Stimulated activated CD8-positive, alpha-beta memory T cell treated with anti-CD3 and anti-CD28 coated beads, Interleukin-15, amount 100 ng/mL, for 48 hours (primary cell): ENCODE measurements at regions not wholly inside any gene's neighbourhood (a gene's known extent, or its start where the extent isn't known, plus 50 kb on each side); places are given as distances from the start of the nearest gene placed in this dataset.

Experiments used
- DNase-seq, 2 donors: peaks; one replicate each; pipeline ENCODE4 v3.0.0-alpha.2; 2020; ENCODE audit warnings: low read depth in 2 of 2

- no peak for DNase-seq
Observed at GRCh38 chr10:123557366-123558108, 108.6 kb upstream of the GPR26 start.

- DNase-seq = no peak
Observed at GRCh38 chr10:123558651-123559050, 107.5 kb upstream of the GPR26 start.

GRCh38 chr10:123559066-123559822 is 106.9 kb upstream of the GPR26 start:
- peak; percentile 16 to 35 for DNase-seq

- no peak for DNase-seq
Observed at GRCh38 chr10:123559823-123560092, 106.4 kb upstream of the GPR26 start.

GRCh38 chr10:123560301-123561140 is 105.6 kb upstream of the GPR26 start:
- DNase-seq = no peak

- DNase-seq = no peak
Observed at GRCh38 chr10:123561141-123561440, 105.1 kb upstream of the GPR26 start.

GRCh38 chr10:123562387-123562786 is 103.8 kb upstream of the GPR26 start:
- no peak for DNase-seq

- DNase-seq = no peak
Observed at GRCh38 chr10:123562811-123563580, 103.2 kb upstream of the GPR26 start.

- DNase-seq = no peak
Observed at GRCh38 chr10:123563581-123563855, 102.6 kb upstream of the GPR26 start.

GRCh38 chr10:123563994-123564393 is 102.2 kb upstream of the GPR26 start:
- no peak for DNase-seq

- no peak for DNase-seq
Observed at GRCh38 chr10:123564631-123565030, 101.5 kb upstream of the GPR26 start.

GRCh38 chr10:123565691-123566660 is 100.2 kb upstream of the GPR26 start:
- no peak for DNase-seq

- DNase-seq = no peak
Observed at GRCh38 chr10:123567984-123568739, 98.0 kb upstream of the GPR26 start.

GRCh38 chr10:123568751-123569150 is 97.4 kb upstream of the GPR26 start:
- DNase-seq = no peak

- no peak for DNase-seq
Observed at GRCh38 chr10:123569436-123570035, 96.6 kb upstream of the GPR26 start.

- no peak for DNase-seq
Observed at GRCh38 chr10:123570051-123570897, 95.9 kb upstream of the GPR26 start.

- no peak for DNase-seq
Observed at GRCh38 chr10:123570898-123571515, 95.1 kb upstream of the GPR26 start.

- DNase-seq = no peak
Observed at GRCh38 chr10:123571978-123572377, 94.2 kb upstream of the GPR26 start.
